Body of pancreas (tissue), 4 donors: ENCODE measurements at regions not wholly inside any gene's neighbourhood (a gene's known extent, or its start where the extent isn't known, plus 50 kb on each side); places are given as distances from the start of the nearest gene placed in this dataset.

Source experiments
- ATAC-seq: fragments of 150-250 bp; one replicate; pipeline ENCODE4 v1.9.1; 2016
- DNase-seq, 4 donors: peaks; one replicate each; pipeline ENCODE4 v3.0.0-alpha.2; 2019
- H3K27ac ChIP-seq, 4 donors: fragments of 200-600 bp; sonication (generic); 1 replicate in 3 of 4; 2 replicates in 1 of 4; pipeline versions ENCODE4 v1.5.1 to v1.6.1; 2016 to 2019; ENCODE audit warnings: mild to moderate bottlenecking in 1 of 4, mixed read lengths in 1 of 4, moderate library complexity in 1 of 4
- H3K27me3 ChIP-seq, 2 donors: fragments of 200-600 bp; sonication (generic); one replicate each; pipeline ENCODE4 v1.6.0; 2016; ENCODE audit warnings: mild to moderate bottlenecking in 1 of 2
- H3K36me3 ChIP-seq, 2 donors: fragments of 200-600 bp; sonication (generic); replicated peaks in 1 of 2; 2 replicates each; pipeline ENCODE4 v1.5.1; 2016; ENCODE audit warnings: low read depth in 2 of 2; ENCODE audit not compliant: insufficient read depth in 1 of 2
- H3K4me1 ChIP-seq: fragments of 200-600 bp; sonication (generic); one replicate; pipeline ENCODE4 v1.6.0; 2016
- H3K4me3 ChIP-seq, 2 donors: fragments of 200-600 bp; sonication (generic); 1 replicate in 1 of 2; 2 replicates in 1 of 2; pipeline ENCODE4 v1.5.1; 2016 to 2019
- H3K9me3 ChIP-seq, 3 donors: fragments of 200-600 bp; sonication (generic); 1 replicate in 2 of 3; 2 replicates in 1 of 3; pipeline ENCODE4 v1.5.1; 2016
- CTCF ChIP-seq, 7 experiments: fragments of 450-650 bp in 4 of 7; fragments of 200-600 bp in 3 of 7; sonication (generic) in 3 of 7; IDR thresholded peaks; one replicate each; pipeline ENCODE4 v1.5.1; 2016 to 2019; ENCODE audit warnings: antibody characterized with exemption in 7 of 7
- POLR2A ChIP-seq, 3 donors: fragments of 450-650 bp; IDR thresholded peaks; one replicate each; pipeline ENCODE4 v1.6.1; 2016; ENCODE audit warnings: antibody characterized with exemption in 3 of 3, mild to moderate bottlenecking in 2 of 3
- WGBS, 2 donors: methylation state at CpG; one replicate each; pipeline ENCODE4 v1.1.5; 2017; 5-methylcytosine and 5-hydroxymethylcytosine counted together
- intact Hi-C: fragments of 100-400 bp; cut with DNase I; formaldehyde crosslinking; loops from one replicate; pipeline ENCODE4 v1.15.1; 2023

- no peaks in the 10 kb centered on the region for H3K9me3 ChIP-seq
- no peak for ATAC-seq
- no peaks in the 10 kb centered on the region for H3K4me1 ChIP-seq
- TF ChIP-seq CTCF (IDR thresholded peaks at IDR 0.05) = no peak
- no peak for TF ChIP-seq POLR2A (IDR thresholded peaks at IDR 0.05)
- no peaks in the 10 kb centered on the region for H3K27me3 ChIP-seq
- no peak overlapping the region for H3K27ac ChIP-seq
- WGBS, 2 donors = 77 to 78% methylated on average over 2 of the region's 2 CpGs
- intact Hi-C loops = no loop called here
- no peak overlapping the region for H3K4me3 ChIP-seq
- H3K36me3 ChIP-seq = no peaks in the 10 kb centered on the region
- DNase-seq = no peak
Observed at GRCh38 chr3:109228391-109229080, 87.8 kb downstream of the DPPA2 start.

- H3K4me3 ChIP-seq = no peak overlapping the region
- no peaks in the 10 kb centered on the region for H3K4me1 ChIP-seq
- no peaks in the 10 kb centered on the region for H3K36me3 ChIP-seq
- no peak for ATAC-seq
- no peak for DNase-seq
- no peak overlapping the region for H3K27ac ChIP-seq
- 65 to 78% methylated on average over 3 of the region's 3 CpGs for WGBS, 2 donors
- intact Hi-C loops = no loop called here
- TF ChIP-seq CTCF (IDR thresholded peaks at IDR 0.05) (no peak), POLR2A (IDR thresholded peaks at IDR 0.05) (no peak)
- H3K9me3 ChIP-seq = no peaks in the 10 kb centered on the region
- H3K27me3 ChIP-seq = no peaks in the 10 kb centered on the region
Observed at GRCh38 chr3:109229174-109229847, 87.0 kb downstream of the DPPA2 start.

GRCh38 chr3:109234300-109234699 is 82.0 kb downstream of the DPPA2 start:
- intact Hi-C loops = no loop called here
- no peaks in the 10 kb centered on the region for H3K36me3 ChIP-seq
- H3K4me3 ChIP-seq = no peak overlapping the region
- DNase-seq (no peak), ATAC-seq (no peak)
- WGBS, 2 donors = 57 to 70% methylated on average over 3 to 5 of the region's 5 CpGs
- no peaks in the 10 kb centered on the region for H3K27me3 ChIP-seq
- H3K27ac ChIP-seq = no peak overlapping the region
- TF ChIP-seq CTCF (IDR thresholded peaks at IDR 0.05) (no peak), POLR2A (IDR thresholded peaks at IDR 0.05) (no peak)
- H3K4me1 ChIP-seq = no peaks in the 10 kb centered on the region
- no peaks in the 10 kb centered on the region for H3K9me3 ChIP-seq

GRCh38 chr3:109241459-109242186 is 74.7 kb downstream of the DPPA2 start:
- 30% methylated on average over 5 of the region's 5 CpGs for WGBS, 2 donors
- intact Hi-C loops = no loop called here

More at GRCh38 chr3:109241459-109242186, 74.7 kb downstream of the DPPA2 start:
- Histone ChIP-seq H3K36me3 (no peaks in the 10 kb centered on the region), H3K4me3 (no peak overlapping the region), H3K27ac (no peak overlapping the region), H3K27me3 (no peaks in the 10 kb centered on the region), H3K4me1 (no peaks in the 10 kb centered on the region), H3K9me3 (no peaks in the 10 kb centered on the region)
- TF ChIP-seq POLR2A (IDR thresholded peaks at IDR 0.05) (no peak), CTCF (IDR thresholded peaks at IDR 0.05) (no peak)
- DNase-seq (no peak), ATAC-seq (no peak)
